Mucosa of rectum (tissue), 2 donors: ENCODE measurements at regions not wholly inside any gene's neighbourhood (a gene's known extent, or its start where the extent isn't known, plus 50 kb on each side); places are given as distances from the start of the nearest gene placed in this dataset.

Experiments used
- H3K27ac ChIP-seq, 2 donors: one replicate each; pipeline ENCODE4 v1.7.0; 2013; ENCODE audit warnings: inconsistent platforms in 2 of 2, low read depth in 2 of 2, low read length in 2 of 2
- H3K27me3 ChIP-seq, 2 donors: one replicate each; pipeline ENCODE4 v1.7.0; 2013; ENCODE audit warnings: low read length in 2 of 2; ENCODE audit not compliant: control insufficient read depth in 2 of 2, insufficient read depth in 2 of 2
- H3K36me3 ChIP-seq, 2 donors: one replicate each; pipeline ENCODE4 v1.7.0; 2013; ENCODE audit warnings: low read length in 2 of 2; ENCODE audit not compliant: control insufficient read depth in 2 of 2, insufficient read depth in 2 of 2
- H3K4me1 ChIP-seq, 2 donors: one replicate each; pipeline ENCODE4 v1.7.0; 2013; ENCODE audit warnings: low read length in 2 of 2, mild to moderate bottlenecking in 1 of 2; ENCODE audit not compliant: control insufficient read depth in 2 of 2, insufficient read depth in 2 of 2
- H3K4me3 ChIP-seq, 2 donors: one replicate each; pipeline ENCODE4 v1.7.0; 2013; ENCODE audit warnings: low read length in 2 of 2
- H3K9ac ChIP-seq, 2 donors: one replicate each; pipeline ENCODE4 v1.7.0; 2013; ENCODE audit warnings: low read length in 2 of 2, low read depth in 1 of 2, mild to moderate bottlenecking in 1 of 2
- H3K9me3 ChIP-seq, 2 donors: one replicate each; pipeline ENCODE4 v1.7.0; 2013; ENCODE audit warnings: low read length in 2 of 2; ENCODE audit not compliant: control insufficient read depth in 2 of 2
- donor health status: healthy.
- donor health status: Normal muscosa, but diverticular disease.

DNA sequence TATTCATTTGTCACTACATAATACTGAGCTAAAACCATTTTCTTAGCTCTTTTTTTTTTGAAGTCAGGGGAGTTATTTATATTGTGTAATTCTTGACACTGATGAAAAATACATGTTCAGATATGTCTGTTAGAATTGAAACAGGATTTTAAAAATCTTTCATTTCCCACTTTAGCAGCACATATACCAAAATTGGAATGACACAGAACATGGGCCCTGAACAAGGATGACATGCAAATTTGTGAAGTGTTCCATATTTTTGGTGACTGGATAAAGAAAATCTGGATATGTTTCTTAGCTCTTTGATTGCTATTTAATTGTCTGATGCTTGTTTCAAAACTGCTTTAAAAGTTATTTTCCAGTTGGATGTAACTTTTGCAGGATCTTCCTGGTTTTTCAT, 1963.9 kb upstream of the LRRTM1 start:
- H3K9me3 ChIP-seq, result no peaks in the 10 kb centered on the region

GRCh38 chr2:82260521-82260920, 1956.0 kb upstream of the LRRTM1 start:
- H3K27ac ChIP-seq, result no peak overlapping the region
- no peaks in the 10 kb centered on the region for H3K36me3 ChIP-seq
- H3K9me3 ChIP-seq, result no peaks in the 10 kb centered on the region
- H3K4me1 ChIP-seq, result no peaks in the 10 kb centered on the region
- no peaks in the 10 kb centered on the region for H3K27me3 ChIP-seq
- no peak overlapping the region for H3K4me3 ChIP-seq
- no peak overlapping the region for H3K9ac ChIP-seq

More for the DNA sequence above, 1963.9 kb upstream of the LRRTM1 start:
- H3K4me3 ChIP-seq, result no peak overlapping the region
- H3K4me1 ChIP-seq, result no peaks in the 10 kb centered on the region
- no peaks in the 10 kb centered on the region for H3K36me3 ChIP-seq
- H3K9ac ChIP-seq, result no peak overlapping the region
- H3K27ac ChIP-seq, result no peak overlapping the region
- H3K27me3 ChIP-seq, result no peaks in the 10 kb centered on the region

GRCh38 chr2:82259551-82259950, 1955.0 kb upstream of the LRRTM1 start:
- Histone ChIP-seq H3K4me1 (no peaks in the 10 kb centered on the region), H3K36me3 (no peaks in the 10 kb centered on the region), H3K4me3 (no peak overlapping the region), H3K27ac (no peak overlapping the region), H3K27me3 (no peaks in the 10 kb centered on the region), H3K9ac (no peak overlapping the region), H3K9me3 (no peaks in the 10 kb centered on the region)

GRCh38 chr2:82257796-82258555, 1953.4 kb upstream of the LRRTM1 start:
- no peak overlapping the region for H3K27ac ChIP-seq
- no peaks in the 10 kb centered on the region for H3K4me1 ChIP-seq
- no peak overlapping the region for H3K4me3 ChIP-seq
- no peaks in the 10 kb centered on the region for H3K27me3 ChIP-seq
- H3K9me3 ChIP-seq, result no peaks in the 10 kb centered on the region
- no peaks in the 10 kb centered on the region for H3K36me3 ChIP-seq
- no peak overlapping the region for H3K9ac ChIP-seq

- no peaks in the 10 kb centered on the region for H3K9me3 ChIP-seq
- H3K36me3 ChIP-seq, result no peaks in the 10 kb centered on the region
- no peaks in the 10 kb centered on the region for H3K27me3 ChIP-seq
- H3K4me1 ChIP-seq, result no peaks in the 10 kb centered on the region
- H3K4me3 ChIP-seq, result no peak overlapping the region
- H3K9ac ChIP-seq, result no peak overlapping the region
- H3K27ac ChIP-seq, result no peak overlapping the region
Observed at GRCh38 chr2:82256983-82257632, 1952.6 kb upstream of the LRRTM1 start.

- Histone ChIP-seq H3K27me3 (no peaks in the 10 kb centered on the region), H3K36me3 (no peaks in the 10 kb centered on the region), H3K9ac (no peak overlapping the region), H3K9me3 (no peaks in the 10 kb centered on the region), H3K4me1 (no peaks in the 10 kb centered on the region), H3K4me3 (no peak overlapping the region), H3K27ac (no peak overlapping the region)
Observed at GRCh38 chr2:82256288-82256687, 1951.7 kb upstream of the LRRTM1 start.

DNA sequence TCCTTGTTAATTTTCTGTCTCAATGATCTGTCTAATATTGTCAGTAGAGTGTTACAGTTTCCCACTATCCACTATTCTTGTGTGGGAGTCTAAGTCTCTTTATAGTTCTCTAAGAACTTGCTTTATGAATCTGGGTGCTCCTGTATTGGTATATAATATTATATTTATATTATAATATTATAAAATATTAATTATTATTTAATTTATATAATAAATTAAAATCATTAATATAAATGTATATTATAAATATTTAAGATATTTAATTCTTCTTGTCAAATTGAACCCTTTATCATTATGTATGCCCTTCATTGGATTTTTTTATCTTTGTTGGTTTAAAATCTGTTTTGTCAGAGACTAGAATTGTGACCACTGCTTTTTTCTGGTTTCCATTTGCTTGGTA, 1950.2 kb upstream of the LRRTM1 start:
- Histone ChIP-seq H3K4me1 (no peaks in the 10 kb centered on the region), H3K9ac (no peak overlapping the region), H3K36me3 (no peaks in the 10 kb centered on the region), H3K4me3 (no peak overlapping the region), H3K27me3 (no peaks in the 10 kb centered on the region), H3K27ac (no peak overlapping the region), H3K9me3 (no peaks in the 10 kb centered on the region)

- Histone ChIP-seq H3K4me1 (no peaks in the 10 kb centered on the region), H3K4me3 (no peak overlapping the region), H3K27me3 (no peaks in the 10 kb centered on the region), H3K27ac (no peak overlapping the region), H3K9me3 (no peaks in the 10 kb centered on the region), H3K9ac (no peak overlapping the region), H3K36me3 (no peaks in the 10 kb centered on the region)
Observed at GRCh38 chr2:82246220-82246775, 1941.7 kb upstream of the LRRTM1 start.

GRCh38 chr2:82239176-82239575, 1934.6 kb upstream of the LRRTM1 start:
- no peak overlapping the region for H3K4me3 ChIP-seq
- no peaks in the 10 kb centered on the region for H3K27me3 ChIP-seq
- no peak overlapping the region for H3K27ac ChIP-seq
- peaks cover 0 to 5% of the 10 kb centered on the region in 2 donors for H3K4me1 ChIP-seq
- no peak overlapping the region for H3K9ac ChIP-seq
- H3K36me3 ChIP-seq, result no peaks in the 10 kb centered on the region
- no peaks in the 10 kb centered on the region for H3K9me3 ChIP-seq

GRCh38 chr2:82237994-82238662, 1933.6 kb upstream of the LRRTM1 start:
- H3K36me3 ChIP-seq, result no peaks in the 10 kb centered on the region
- no peak overlapping the region for H3K4me3 ChIP-seq
- H3K9ac ChIP-seq, result no peak overlapping the region
- H3K27me3 ChIP-seq, result no peaks in the 10 kb centered on the region
- no peak overlapping the region for H3K27ac ChIP-seq
- no peaks in the 10 kb centered on the region for H3K9me3 ChIP-seq
- H3K4me1 ChIP-seq, result peaks cover 0 to 5% of the 10 kb centered on the region in 2 donors
